ENCODE measurements at regions not wholly inside any gene's neighbourhood (a gene's known extent, or its start where the extent isn't known, plus 50 kb on each side); places are given as distances from the start of the nearest gene placed in this dataset.

GRCh38 chr3:31053299-31053698, 158.8 kb upstream of the GADL1 start:
- Histone ChIP-seq H3K36me3 (replicated peaks; ENCODE audit: insufficient read depth, low read depth) (no peaks in the 10 kb centered on the region), H3K27me3 (no peaks in the 10 kb centered on the region), H3K4me3 (no peak overlapping the region), H3K9me3 (ENCODE audit: low read depth) (no peaks in the 10 kb centered on the region), H3K27ac (no peak overlapping the region), H3K4me2 (no peak overlapping the region), H3K4me1 (ENCODE audit: insufficient read depth) (no peaks in the 10 kb centered on the region), H4K20me1 (ENCODE audit: insufficient read depth, poor library complexity, severe bottlenecking) (no peaks in the 10 kb centered on the region), H3K9me2 (replicated peaks; ENCODE audit: insufficient read depth) (no peaks in the 10 kb centered on the region), H3K79me2 (no peaks in the 10 kb centered on the region), H2AFZ (no peak overlapping the region)
- WGBS (ENCODE audit: low lambda C conversion rate, missing lambda C conversion rate): 95% methylated on average over 1 of the region's 1 CpG
- no peak for DNase-seq (ENCODE audit: low spot score)
- TF ChIP-seq EZH2 (IDR thresholded peaks at IDR 0.05; ENCODE audit: borderline replicate concordance) (no peak), EZH2phosphoT487 (IDR thresholded peaks at IDR 0.05; ENCODE audit: low read depth, severe bottlenecking, unreplicated experiment) (no peak), CTCF (IDR thresholded peaks at IDR 0.05; ENCODE audit: poor library complexity) (no peak)

GRCh38 chr3:31054032-31054431, 159.6 kb upstream of the GADL1 start:
- WGBS (ENCODE audit: low lambda C conversion rate, missing lambda C conversion rate): 94% methylated on average over 6 of the region's 6 CpGs
- no peak for TF ChIP-seq CTCF (IDR thresholded peaks at IDR 0.05; ENCODE audit: poor library complexity)
- no peak for TF ChIP-seq EZH2phosphoT487 (IDR thresholded peaks at IDR 0.05; ENCODE audit: low read depth, severe bottlenecking, unreplicated experiment)
- TF ChIP-seq EZH2 (IDR thresholded peaks at IDR 0.05; ENCODE audit: borderline replicate concordance): no peak
- H3K9me3 ChIP-seq (ENCODE audit: low read depth): no peaks in the 10 kb centered on the region
- no peaks in the 10 kb centered on the region for H3K36me3 ChIP-seq (replicated peaks; ENCODE audit: insufficient read depth, low read depth)
- no peak overlapping the region for H3K27ac ChIP-seq
- H3K4me1 ChIP-seq (ENCODE audit: insufficient read depth): no peaks in the 10 kb centered on the region
- DNase-seq (ENCODE audit: low spot score): no peak
- no peaks in the 10 kb centered on the region for H3K79me2 ChIP-seq
- H4K20me1 ChIP-seq (ENCODE audit: insufficient read depth, poor library complexity, severe bottlenecking): no peaks in the 10 kb centered on the region
- H3K9me2 ChIP-seq (replicated peaks; ENCODE audit: insufficient read depth): no peaks in the 10 kb centered on the region
- no peak overlapping the region for H3K4me3 ChIP-seq
- H3K27me3 ChIP-seq: no peaks in the 10 kb centered on the region
- no peak overlapping the region for H2AFZ ChIP-seq
- no peak overlapping the region for H3K4me2 ChIP-seq

DNA sequence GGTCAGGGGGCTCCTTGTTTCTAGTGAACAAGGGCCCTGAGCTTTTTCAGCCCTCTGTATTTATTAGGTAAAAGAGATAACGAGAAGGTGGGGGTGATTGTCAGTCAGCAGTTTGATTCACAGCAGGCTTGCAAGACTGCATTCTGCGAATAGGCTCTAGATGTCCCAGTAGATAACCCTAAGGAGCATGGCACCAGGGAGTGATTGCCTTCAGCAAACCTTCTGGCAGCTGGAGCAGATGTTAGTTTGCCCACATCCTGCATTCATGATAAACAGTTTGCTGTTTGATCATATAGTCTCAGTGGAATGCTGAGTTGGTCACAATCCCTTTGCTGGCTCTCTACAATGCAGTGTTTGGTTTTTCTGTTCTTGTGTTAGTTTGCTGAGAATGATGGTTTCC, 161.3 kb upstream of the GADL1 start:
- DNase-seq (ENCODE audit: low spot score): no peak
- H3K4me1 ChIP-seq (ENCODE audit: insufficient read depth): no peaks in the 10 kb centered on the region
- no peaks in the 10 kb centered on the region for H3K79me2 ChIP-seq
- no peak overlapping the region for H3K4me3 ChIP-seq
- H3K27ac ChIP-seq: no peak overlapping the region
- no peaks in the 10 kb centered on the region for H3K36me3 ChIP-seq (replicated peaks; ENCODE audit: insufficient read depth, low read depth)
- no peaks in the 10 kb centered on the region for H4K20me1 ChIP-seq (ENCODE audit: insufficient read depth, poor library complexity, severe bottlenecking)
- no peak for TF ChIP-seq CTCF (IDR thresholded peaks at IDR 0.05; ENCODE audit: poor library complexity)
- TF ChIP-seq EZH2 (IDR thresholded peaks at IDR 0.05; ENCODE audit: borderline replicate concordance): no peak
- no peak for TF ChIP-seq EZH2phosphoT487 (IDR thresholded peaks at IDR 0.05; ENCODE audit: low read depth, severe bottlenecking, unreplicated experiment)
- no peak overlapping the region for H2AFZ ChIP-seq
- no peak overlapping the region for H3K4me2 ChIP-seq
- H3K27me3 ChIP-seq: no peaks in the 10 kb centered on the region
- no peaks in the 10 kb centered on the region for H3K9me2 ChIP-seq (replicated peaks; ENCODE audit: insufficient read depth)
- no peaks in the 10 kb centered on the region for H3K9me3 ChIP-seq (ENCODE audit: low read depth)
- WGBS (ENCODE audit: low lambda C conversion rate, missing lambda C conversion rate): 63% methylated on average over 2 of the region's 2 CpGs

DNA sequence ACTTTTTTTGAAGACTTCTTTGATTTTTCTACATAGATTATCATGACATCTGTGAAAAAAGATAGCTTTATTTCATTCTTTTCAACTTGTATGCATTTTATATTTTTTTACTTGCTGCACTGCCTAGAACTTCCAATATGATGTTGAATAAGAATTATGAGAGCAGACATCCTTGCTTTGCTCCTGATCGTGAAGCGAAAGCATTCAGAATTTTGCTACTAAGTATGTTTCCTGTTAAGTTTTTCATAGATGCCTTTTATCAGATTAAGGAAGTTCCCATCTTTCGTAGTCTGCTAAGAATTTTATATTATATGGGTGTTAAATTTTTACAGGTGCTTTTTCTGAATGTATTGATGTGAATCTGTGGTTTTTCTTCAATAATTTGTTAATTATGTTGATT, 163.4 kb upstream of the GADL1 start:
- TF ChIP-seq EZH2 (IDR thresholded peaks at IDR 0.05; ENCODE audit: borderline replicate concordance) (no peak), EZH2phosphoT487 (IDR thresholded peaks at IDR 0.05; ENCODE audit: low read depth, severe bottlenecking, unreplicated experiment) (no peak), CTCF (IDR thresholded peaks at IDR 0.05; ENCODE audit: poor library complexity) (no peak)
- Histone ChIP-seq H2AFZ (no peak overlapping the region), H3K27ac (no peak overlapping the region), H3K4me2 (no peak overlapping the region), H3K4me1 (ENCODE audit: insufficient read depth) (no peaks in the 10 kb centered on the region), H3K79me2 (no peaks in the 10 kb centered on the region), H4K20me1 (ENCODE audit: insufficient read depth, poor library complexity, severe bottlenecking) (no peaks in the 10 kb centered on the region), H3K9me3 (ENCODE audit: low read depth) (no peaks in the 10 kb centered on the region), H3K27me3 (no peaks in the 10 kb centered on the region), H3K36me3 (replicated peaks; ENCODE audit: insufficient read depth, low read depth) (no peaks in the 10 kb centered on the region), H3K9me2 (replicated peaks; ENCODE audit: insufficient read depth) (no peaks in the 10 kb centered on the region), H3K4me3 (no peak overlapping the region)
- 98% methylated on average over 3 of the region's 3 CpGs for WGBS (ENCODE audit: low lambda C conversion rate, missing lambda C conversion rate)
- DNase-seq (ENCODE audit: low spot score): no peak
